Left lung (tissue), 4 donors: ENCODE measurements at regions not wholly inside any gene's neighbourhood (a gene's known extent, or its start where the extent isn't known, plus 50 kb on each side); places are given as distances from the start of the nearest gene placed in this dataset.

Source experiments
- ATAC-seq: fragments of 200-7000 bp; cut with Tn5 transposase; one replicate; pipeline ENCODE4 v1.9.1; 2020; ENCODE audit warnings: moderate library complexity
- DNase-seq, 4 donors: peaks; one replicate each; pipeline ENCODE4 v3.0.0-alpha.2; 2013 to 2020
- H3K27ac ChIP-seq, 2 donors: fragments of 200-600 bp; sonication (generic) in 1 of 2; one replicate each; pipeline versions ENCODE4 v1.5.0 to v1.8.0; 2020 to 2021
- H3K27me3 ChIP-seq, 2 donors: fragments of 200-600 bp; sonication (generic) in 1 of 2; one replicate each; pipeline versions ENCODE4 v1.5.0 to v1.8.0; 2020 to 2021
- H3K36me3 ChIP-seq, 2 donors: fragments of 200-600 bp; sonication (generic) in 1 of 2; one replicate each; pipeline versions ENCODE4 v1.5.0 to v1.8.0; 2020 to 2021
- H3K4me1 ChIP-seq, 2 donors: fragments of 200-600 bp; one replicate each; pipeline ENCODE4 v1.8.0; 2021
- H3K4me3 ChIP-seq, 2 donors: fragments of 200-600 bp; sonication (generic) in 1 of 2; one replicate each; pipeline versions ENCODE4 v1.5.0 to v1.8.0; 2020 to 2021; ENCODE audit warnings: mild to moderate bottlenecking in 1 of 2
- H3K9me3 ChIP-seq, 2 donors: fragments of 200-600 bp; sonication (generic) in 1 of 2; one replicate each; pipeline versions ENCODE4 v1.5.0 to v1.8.0; 2020 to 2021
- CTCF ChIP-seq, 2 donors: fragments of 200-600 bp; sonication (generic) in 1 of 2; IDR thresholded peaks; one replicate each; pipeline versions ENCODE4 v1.5.0 to v1.8.0; 2021; ENCODE audit warnings: antibody characterized with exemption in 2 of 2
- intact Hi-C, 2 donors: fragments of 100-400 bp; cut with DNase I; formaldehyde crosslinking; loops; one replicate each; pipeline versions ENCODE4 v1.11.2 to v1.14.2; 2022
- donor health status: DM: no; HTN: yes; CAD: no.
- donor health status: DM: no; HTN: no; CAD: no.

GRCh38 chr2:49515996-49516782 is 361.9 kb upstream of the FSHR start:
- H3K27me3 ChIP-seq: no peaks in the 10 kb centered on the region
- no peaks in the 10 kb centered on the region for H3K36me3 ChIP-seq
- no peak overlapping the region for H3K27ac ChIP-seq
- intact Hi-C loops: no loop called here
- no peaks in the 10 kb centered on the region for H3K4me1 ChIP-seq
- H3K4me3 ChIP-seq: no peak overlapping the region
- no peak for ATAC-seq
- peaks cover 0 to 18% of the 10 kb centered on the region in 2 donors for H3K9me3 ChIP-seq
- DNase-seq: no peak
- no peak for TF ChIP-seq CTCF (IDR thresholded peaks at IDR 0.05)

- H3K27ac ChIP-seq: no peak overlapping the region
- no peak for TF ChIP-seq CTCF (IDR thresholded peaks at IDR 0.05)
- intact Hi-C loops: no loop called here
- no peak overlapping the region for H3K4me3 ChIP-seq
- H3K4me1 ChIP-seq: no peaks in the 10 kb centered on the region
- H3K36me3 ChIP-seq: no peaks in the 10 kb centered on the region
- no peaks in the 10 kb centered on the region for H3K27me3 ChIP-seq
- DNase-seq (no peak), ATAC-seq (no peak)
- peaks cover 0 to 6% of the 10 kb centered on the region in 2 donors for H3K9me3 ChIP-seq
These were observed 359.9 kb upstream of the FSHR start for GRCh38 chr2:49514201-49514600.

GRCh38 chr2:49490710-49491109 is 336.4 kb upstream of the FSHR start:
- TF ChIP-seq CTCF (IDR thresholded peaks at IDR 0.05): peak; percentile 20 to 30
- intact Hi-C loops: no loop called here
- no peak overlapping the region for H3K4me3 ChIP-seq
- H3K4me1 ChIP-seq: no peaks in the 10 kb centered on the region
- ATAC-seq: peak; percentile 85
- H3K27ac ChIP-seq: no peak overlapping the region
- H3K36me3 ChIP-seq: no peaks in the 10 kb centered on the region
- no peaks in the 10 kb centered on the region for H3K27me3 ChIP-seq
- no peak for DNase-seq
- H3K9me3 ChIP-seq: peaks cover 0 to 3% of the 10 kb centered on the region in 2 donors

GRCh38 chr2:49487139-49487538 is 332.8 kb upstream of the FSHR start:
- no peak for ATAC-seq
- Histone ChIP-seq H3K27me3 (no peaks in the 10 kb centered on the region), H3K9me3 (peaks cover 0 to 9% of the 10 kb centered on the region in 2 donors), H3K4me3 (no peak overlapping the region), H3K4me1 (no peaks in the 10 kb centered on the region), H3K27ac (no peak overlapping the region), H3K36me3 (no peaks in the 10 kb centered on the region)
- no peak for TF ChIP-seq CTCF (IDR thresholded peaks at IDR 0.05)
- intact Hi-C loops: no loop called here
- DNase-seq: no peak

GRCh38 chr2:49480520-49480919 is 326.2 kb upstream of the FSHR start:
- no peak for TF ChIP-seq CTCF (IDR thresholded peaks at IDR 0.05)
- no peaks in the 10 kb centered on the region for H3K4me1 ChIP-seq
- no peak for DNase-seq
- H3K9me3 ChIP-seq: peaks cover 0 to 25% of the 10 kb centered on the region in 2 donors
- no peak overlapping the region for H3K27ac ChIP-seq
- no peak overlapping the region for H3K4me3 ChIP-seq
- H3K36me3 ChIP-seq: no peaks in the 10 kb centered on the region
- intact Hi-C loops: no loop called here
- no peaks in the 10 kb centered on the region for H3K27me3 ChIP-seq
- no peak for ATAC-seq
